Tibial nerve (tissue), 4 donors: ENCODE measurements at regions not wholly inside any gene's neighbourhood (a gene's known extent, or its start where the extent isn't known, plus 50 kb on each side); places are given as distances from the start of the nearest gene placed in this dataset.

ENCODE experiments used
- CTCF ChIP-seq, 5 experiments: fragments of 200-600 bp in 3 of 5; fragments of 450-650 bp in 2 of 5; sonication (generic) in 3 of 5; IDR thresholded peaks; one replicate each; pipeline ENCODE4 v1.5.1; 2016 to 2019; ENCODE audit warnings: antibody characterized with exemption in 5 of 5, mild to moderate bottlenecking in 3 of 5, moderate library complexity in 2 of 5
- EP300 ChIP-seq, 2 donors: sonication (generic); formaldehyde crosslinking; IDR thresholded peaks; one replicate each; pipeline ENCODE4 v1.6.1; 2017; ENCODE audit warnings: antibody characterized with exemption in 2 of 2, mild to moderate bottlenecking in 1 of 2

- TF ChIP-seq CTCF (IDR thresholded peaks at IDR 0.05) (no peak), EP300 (IDR thresholded peaks at IDR 0.05) (no peak)
Observed at GRCh38 chr12:114018669-114019068, 52.5 kb upstream of the RBM19 start.
